ENCODE measurements at regions not wholly inside any gene's neighbourhood (a gene's known extent, or its start where the extent isn't known, plus 50 kb on each side); places are given as distances from the start of the nearest gene placed in this dataset.

DNA sequence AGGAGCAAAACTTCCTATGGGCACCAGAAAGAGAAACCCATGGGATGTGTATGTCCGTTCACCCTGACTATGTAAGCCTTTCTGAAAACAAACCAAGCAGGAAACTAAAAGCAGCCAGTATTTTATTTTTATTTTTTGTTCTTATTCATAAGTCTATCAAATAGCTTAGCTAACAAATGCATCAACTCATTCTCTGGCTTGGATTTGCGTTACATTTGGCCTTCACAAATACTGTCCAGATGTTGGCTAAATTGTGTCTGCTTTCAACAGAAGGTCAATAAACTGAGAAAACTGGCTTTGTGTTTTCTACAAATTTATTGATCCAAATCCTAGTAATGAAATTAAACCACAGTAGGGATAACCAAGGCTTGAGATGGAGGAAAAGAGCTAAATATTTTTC lies 379.0 kb downstream of the NOVA1 start:
- TF ChIP-seq, protein P1, sequence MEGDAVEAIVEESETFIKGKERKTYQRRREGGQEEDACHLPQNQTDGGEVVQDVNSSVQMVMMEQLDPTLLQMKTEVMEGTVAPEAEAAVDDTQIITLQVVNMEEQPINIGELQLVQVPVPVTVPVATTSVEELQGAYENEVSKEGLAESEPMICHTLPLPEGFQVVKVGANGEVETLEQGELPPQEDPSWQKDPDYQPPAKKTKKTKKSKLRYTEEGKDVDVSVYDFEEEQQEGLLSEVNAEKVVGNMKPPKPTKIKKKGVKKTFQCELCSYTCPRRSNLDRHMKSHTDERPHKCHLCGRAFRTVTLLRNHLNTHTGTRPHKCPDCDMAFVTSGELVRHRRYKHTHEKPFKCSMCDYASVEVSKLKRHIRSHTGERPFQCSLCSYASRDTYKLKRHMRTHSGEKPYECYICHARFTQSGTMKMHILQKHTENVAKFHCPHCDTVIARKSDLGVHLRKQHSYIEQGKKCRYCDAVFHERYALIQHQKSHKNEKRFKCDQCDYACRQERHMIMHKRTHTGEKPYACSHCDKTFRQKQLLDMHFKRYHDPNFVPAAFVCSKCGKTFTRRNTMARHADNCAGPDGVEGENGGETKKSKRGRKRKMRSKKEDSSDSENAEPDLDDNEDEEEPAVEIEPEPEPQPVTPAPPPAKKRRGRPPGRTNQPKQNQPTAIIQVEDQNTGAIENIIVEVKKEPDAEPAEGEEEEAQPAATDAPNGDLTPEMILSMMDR (conservative IDR thresholded peaks at IDR 0.05 in 1 of 2, IDR thresholded peaks at IDR 0.05 in 1 of 2; ENCODE audit: extremely low read depth in 1 of 2, insufficient read depth in 1 of 2, low read depth in 1 of 2, low read length in 2 of 2): no peak
- TF ChIP-seq EZH2 (IDR thresholded peaks at IDR 0.05; ENCODE audit: borderline replicate concordance, low read length): no peak
